ENCODE measurements at regions not wholly inside any gene's neighbourhood (a gene's known extent, or its start where the extent isn't known, plus 50 kb on each side); places are given as distances from the start of the nearest gene placed in this dataset.

DNA sequence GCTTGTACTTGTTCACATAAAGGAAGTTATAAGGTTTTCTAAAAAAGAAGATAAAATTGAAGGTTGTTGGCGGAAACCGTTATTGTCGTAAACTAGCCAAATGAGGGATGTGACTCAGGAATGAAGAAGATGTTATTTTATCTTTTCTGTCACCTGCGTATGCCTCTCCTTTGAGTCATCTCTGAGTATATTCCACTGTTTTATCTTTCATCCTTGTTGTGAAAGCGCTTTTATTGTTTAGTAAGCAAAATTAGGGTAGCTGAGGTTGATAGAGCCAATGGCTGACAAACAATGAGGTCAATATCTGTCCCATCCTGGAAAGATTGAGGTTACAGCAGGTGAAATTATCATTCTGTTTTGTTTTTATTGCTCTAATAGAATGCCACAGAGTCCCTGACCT is 105.0 kb downstream of the TUSC1 start:
- TF ChIP-seq, protein P1, sequence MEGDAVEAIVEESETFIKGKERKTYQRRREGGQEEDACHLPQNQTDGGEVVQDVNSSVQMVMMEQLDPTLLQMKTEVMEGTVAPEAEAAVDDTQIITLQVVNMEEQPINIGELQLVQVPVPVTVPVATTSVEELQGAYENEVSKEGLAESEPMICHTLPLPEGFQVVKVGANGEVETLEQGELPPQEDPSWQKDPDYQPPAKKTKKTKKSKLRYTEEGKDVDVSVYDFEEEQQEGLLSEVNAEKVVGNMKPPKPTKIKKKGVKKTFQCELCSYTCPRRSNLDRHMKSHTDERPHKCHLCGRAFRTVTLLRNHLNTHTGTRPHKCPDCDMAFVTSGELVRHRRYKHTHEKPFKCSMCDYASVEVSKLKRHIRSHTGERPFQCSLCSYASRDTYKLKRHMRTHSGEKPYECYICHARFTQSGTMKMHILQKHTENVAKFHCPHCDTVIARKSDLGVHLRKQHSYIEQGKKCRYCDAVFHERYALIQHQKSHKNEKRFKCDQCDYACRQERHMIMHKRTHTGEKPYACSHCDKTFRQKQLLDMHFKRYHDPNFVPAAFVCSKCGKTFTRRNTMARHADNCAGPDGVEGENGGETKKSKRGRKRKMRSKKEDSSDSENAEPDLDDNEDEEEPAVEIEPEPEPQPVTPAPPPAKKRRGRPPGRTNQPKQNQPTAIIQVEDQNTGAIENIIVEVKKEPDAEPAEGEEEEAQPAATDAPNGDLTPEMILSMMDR (IDR thresholded peaks at IDR 0.05; ENCODE audit: low read depth, low read length), result no peak
- TF ChIP-seq EZH2phosphoT487 (IDR thresholded peaks at IDR 0.05; ENCODE audit: low read depth), result no peak

Measured in OCI-LY3 (cell line).